Mesodermal cell (in vitro differentiated cells): ENCODE measurements at regions not wholly inside any gene's neighbourhood (a gene's known extent, or its start where the extent isn't known, plus 50 kb on each side); places are given as distances from the start of the nearest gene placed in this dataset.
A peak's percentile ranks its signal among the peaks of the same experiment; 100 is the strongest.
"Not testable (repeated sequence)": the region's sequence is repeated elsewhere in the genome, so short reads cannot be mapped to it uniquely, and the experiment has no call there.

ENCODE experiments used
- H3K27ac ChIP-seq: 2 replicates; pipeline ENCODE4 v1.7.0; 2013; ENCODE audit warnings: mild to moderate bottlenecking, low read depth, low read length, moderate library complexity; ENCODE audit not compliant: severe bottlenecking
- H3K36me3 ChIP-seq: 2 replicates; pipeline ENCODE4 v1.7.1; 2013; ENCODE audit warnings: mild to moderate bottlenecking, low read length, moderate library complexity; ENCODE audit not compliant: control insufficient read depth, insufficient read depth
- H3K4me1 ChIP-seq: one replicate; pipeline ENCODE4 v1.7.1; 2013; ENCODE audit warnings: mild to moderate bottlenecking, low read length; ENCODE audit not compliant: insufficient read depth, control insufficient read depth, poor library complexity, severe bottlenecking
- H3K4me3 ChIP-seq: 2 replicates; pipeline ENCODE4 v1.7.0; 2013; ENCODE audit warnings: low read length, control low read depth, mild to moderate bottlenecking; ENCODE audit not compliant: insufficient read depth, poor library complexity, severe bottlenecking; ENCODE audit errors: extremely low read depth
- H3K9me3 ChIP-seq: 2 replicates; pipeline ENCODE4 v1.7.1; 2013; ENCODE audit warnings: mild to moderate bottlenecking, low read length, moderate library complexity; ENCODE audit not compliant: control insufficient read depth
- WGBS, 2 experiments: methylation state at CpG; one replicate each; pipeline ENCODE4 v1.1.5; 2013; ENCODE audit warnings: missing lambda C conversion rate in 2 of 2; ENCODE audit not compliant: insufficient coverage in 2 of 2; 5-methylcytosine and 5-hydroxymethylcytosine counted together

DNA sequence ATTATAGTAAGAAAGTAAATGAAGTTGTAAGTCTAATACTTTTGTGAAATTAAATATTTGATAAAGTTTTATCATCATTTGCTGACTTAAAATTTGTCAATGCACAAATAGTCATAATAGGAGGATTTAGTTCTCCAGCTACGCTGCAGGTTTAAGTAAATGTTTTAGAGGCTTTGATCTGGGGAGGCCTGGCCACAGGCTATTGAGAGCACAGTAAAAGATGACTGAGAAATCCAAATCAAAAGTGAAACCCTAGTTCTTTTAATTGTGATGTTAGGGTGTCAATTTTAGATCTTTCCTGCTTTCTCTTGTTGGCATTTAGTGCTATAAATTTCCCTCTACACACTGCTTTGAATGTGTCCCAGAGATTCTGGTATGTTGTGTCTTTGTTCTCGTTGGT is 694.3 kb upstream of the ZNF385D start:
- not testable (repeated sequence) for H3K4me3 ChIP-seq, H3K36me3 ChIP-seq, H3K4me1 ChIP-seq, H3K9me3 ChIP-seq, H3K27ac ChIP-seq
- 60% methylated on average over 1 of the region's 2 CpGs; no CpG with 5 or more reads in 1 of the 2 experiments for WGBS, 2 experiments

DNA sequence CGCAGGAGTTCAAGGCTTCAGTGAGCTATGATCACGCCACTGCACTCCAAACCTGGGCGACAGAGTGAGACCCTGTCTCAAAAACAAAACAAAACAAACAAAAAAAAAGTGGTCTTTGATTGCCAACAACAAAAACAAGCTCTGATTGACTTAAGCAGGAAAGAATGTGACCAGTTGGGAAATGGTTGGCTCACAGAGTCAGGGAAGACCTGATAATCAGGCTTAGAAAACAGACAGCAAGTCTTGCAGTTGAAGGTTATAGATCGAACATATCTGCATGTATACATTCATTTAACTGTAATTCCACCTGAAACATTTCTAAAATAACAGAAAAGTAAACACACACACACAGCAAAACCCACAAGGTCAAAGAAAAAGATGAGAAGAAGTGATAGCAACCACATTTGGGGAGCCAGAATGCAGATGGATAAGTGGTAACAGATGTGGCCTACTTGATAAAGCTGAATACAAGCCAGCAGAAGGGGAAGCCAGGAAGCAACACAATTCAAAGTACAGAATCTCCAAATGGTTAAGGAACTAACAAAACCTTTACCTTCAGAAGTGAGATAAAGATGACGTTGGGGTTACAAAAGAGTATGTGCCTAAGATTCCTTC is 699.9 kb upstream of the ZNF385D start:
- Histone ChIP-seq H3K4me3 (no peak overlapping the region), H3K9me3 (no peaks in the 10 kb centered on the region), H3K36me3 (no peaks in the 10 kb centered on the region), H3K4me1 (peaks cover 5% of the 10 kb centered on the region), H3K27ac (peak overlapping the region; percentile 43)
- WGBS, 2 experiments: 100% methylated on average over 3 of the region's 5 CpGs; no CpG with 5 or more reads in 1 of the 2 experiments

DNA sequence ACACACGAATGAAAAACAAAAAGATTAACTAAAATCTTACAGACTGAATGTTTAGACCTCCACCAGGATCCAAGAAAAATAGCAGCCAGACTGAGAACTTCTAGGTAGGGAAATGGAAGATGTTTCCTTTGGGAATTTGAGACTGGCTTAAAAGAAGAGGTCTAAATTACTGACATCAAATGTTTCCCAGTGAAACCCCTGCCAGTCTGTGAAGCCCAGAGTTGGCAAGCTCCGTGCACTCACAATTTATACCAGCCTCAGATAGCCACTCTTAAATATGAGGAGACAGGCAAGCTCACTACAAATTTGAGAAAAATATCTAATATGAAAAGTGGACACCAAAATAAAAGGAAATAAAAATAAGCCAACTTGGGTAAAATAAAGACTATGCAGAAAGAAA is 700.5 kb upstream of the ZNF385D start:
- Histone ChIP-seq H3K4me1 (peaks cover 5% of the 10 kb centered on the region), H3K27ac (no peak overlapping the region), H3K36me3 (no peaks in the 10 kb centered on the region), H3K4me3 (no peak overlapping the region), H3K9me3 (no peaks in the 10 kb centered on the region)
- WGBS, 2 experiments: no CpG with 5 or more reads among the region's 2 CpGs

DNA sequence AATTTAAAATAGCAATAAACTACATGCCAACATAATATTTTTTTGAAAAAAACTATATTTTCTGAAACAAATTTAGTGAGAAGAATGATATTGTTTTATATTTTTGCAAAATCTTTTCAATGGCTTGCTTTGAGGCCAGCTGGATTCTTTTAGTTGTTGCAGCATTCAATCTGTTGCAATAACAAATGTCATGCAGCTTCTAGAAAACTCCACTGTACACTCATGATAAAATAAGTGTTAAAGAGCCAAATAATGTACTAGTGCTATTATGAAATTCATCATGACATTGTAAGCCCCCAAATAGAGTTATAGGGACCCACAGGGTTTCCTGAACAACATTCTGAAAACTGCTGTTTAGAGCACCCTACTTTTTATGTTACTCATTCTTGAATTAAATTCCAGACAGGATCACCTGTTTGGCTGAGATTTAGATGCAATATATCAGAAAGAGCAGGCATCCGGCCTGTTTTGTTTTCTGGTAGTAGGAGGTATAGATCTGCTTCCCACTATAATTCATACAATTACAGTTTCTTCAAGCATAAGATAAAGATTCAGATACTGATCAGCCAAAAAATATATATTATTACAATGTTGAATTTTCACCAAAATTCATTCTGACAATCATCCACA is 703.0 kb upstream of the ZNF385D start:
- H3K36me3 ChIP-seq: no peaks in the 10 kb centered on the region
- H3K4me1 ChIP-seq: peaks cover 5% of the 10 kb centered on the region
- no peak overlapping the region for H3K27ac ChIP-seq
- H3K4me3 ChIP-seq: no peak overlapping the region
- no peaks in the 10 kb centered on the region for H3K9me3 ChIP-seq
- no CpG with 5 or more reads among the region's 1 CpG for WGBS, 2 experiments

DNA sequence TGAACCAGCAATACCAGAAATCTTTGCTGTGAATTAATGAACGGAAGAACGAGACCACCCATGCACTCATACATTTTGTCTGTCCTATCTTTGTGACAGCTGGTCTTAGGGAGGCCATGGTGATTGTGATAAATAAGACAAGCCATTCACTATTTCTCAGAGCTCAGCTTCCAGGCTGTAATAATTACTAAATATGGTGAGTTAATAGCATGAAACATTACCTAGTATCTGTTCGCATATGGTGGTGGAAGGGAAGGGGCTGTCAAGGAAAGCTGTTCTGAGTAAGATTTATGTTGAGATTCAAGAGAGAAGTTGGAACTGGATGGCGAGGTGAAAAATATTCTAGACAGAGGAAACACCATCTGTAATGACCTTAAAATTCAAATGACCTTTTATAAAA is 719.0 kb upstream of the ZNF385D start:
- no peaks in the 10 kb centered on the region for H3K9me3 ChIP-seq

DNA sequence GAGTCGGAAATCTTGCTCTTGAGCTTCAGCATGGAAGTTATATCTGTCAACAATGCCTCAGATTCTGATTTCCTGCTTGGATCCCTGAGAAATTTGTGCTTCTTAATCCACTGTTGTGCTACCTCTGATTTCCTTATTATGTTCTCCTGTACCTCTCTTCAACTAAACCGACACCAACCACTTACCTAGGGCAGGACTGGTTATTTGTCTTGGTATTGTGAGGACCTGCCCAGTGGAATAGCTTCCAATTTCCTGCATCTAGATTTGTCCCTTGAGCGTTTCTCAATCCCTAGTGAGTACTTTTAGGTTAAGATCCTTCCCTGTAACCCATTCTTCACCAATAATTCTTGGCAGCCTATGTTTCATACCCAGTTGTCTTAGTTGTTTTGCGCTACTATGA is 720.5 kb upstream of the ZNF385D start:
- H3K4me1 ChIP-seq: no peaks in the 10 kb centered on the region
- H3K27ac ChIP-seq: no peak overlapping the region
- 88 to 93% methylated on average over 1 to 2 of the region's 4 CpGs for WGBS, 2 experiments
- H3K9me3 ChIP-seq: no peaks in the 10 kb centered on the region
- no peaks in the 10 kb centered on the region for H3K36me3 ChIP-seq
- no peak overlapping the region for H3K4me3 ChIP-seq

More for the DNA sequence above, 719.0 kb upstream of the ZNF385D start:
- Histone ChIP-seq H3K36me3 (no peaks in the 10 kb centered on the region), H3K4me3 (no peak overlapping the region), H3K4me1 (no peaks in the 10 kb centered on the region), H3K27ac (no peak overlapping the region)
- WGBS, 2 experiments: 80 to 82% methylated on average over 1 of the region's 4 CpGs

DNA sequence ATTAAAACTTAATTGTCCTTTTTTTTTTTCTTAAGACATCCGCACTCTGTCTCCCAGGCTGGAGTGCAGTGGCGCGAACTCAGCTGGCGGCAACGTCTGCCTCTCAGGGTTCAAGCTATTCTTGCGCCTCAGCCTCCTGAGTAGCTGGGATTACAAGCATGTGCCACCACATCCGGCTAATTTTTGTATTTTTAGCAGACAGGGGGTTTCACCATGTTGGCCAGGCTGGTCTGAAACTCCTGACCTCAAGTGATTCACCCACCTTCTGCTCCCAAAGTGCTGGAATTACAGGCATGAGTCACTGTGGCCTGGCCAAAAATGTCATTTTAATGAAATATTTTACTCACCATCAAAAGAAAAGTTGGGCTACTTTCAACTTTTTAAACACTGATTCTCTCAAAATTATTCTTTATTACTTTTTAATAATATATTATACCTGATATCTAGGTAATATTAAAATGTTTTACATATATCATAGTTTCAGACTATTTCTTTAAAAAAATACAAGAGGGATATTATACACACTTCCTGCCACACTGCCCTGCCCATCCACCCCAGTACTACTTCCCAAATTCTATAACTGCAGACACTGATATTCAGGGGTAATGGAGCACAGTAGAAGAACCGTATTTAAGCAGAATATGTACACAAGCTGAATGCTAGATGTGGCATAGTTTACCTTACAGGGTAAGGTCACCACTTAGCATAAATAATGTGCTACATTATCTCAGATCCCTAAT is 723.9 kb upstream of the ZNF385D start:
- no peak overlapping the region for H3K27ac ChIP-seq
- H3K9me3 ChIP-seq: no peaks in the 10 kb centered on the region
- 89 to 93% methylated on average over 7 to 8 of the region's 8 CpGs for WGBS, 2 experiments
- no peak overlapping the region for H3K4me3 ChIP-seq
- H3K4me1 ChIP-seq: no peaks in the 10 kb centered on the region
- H3K36me3 ChIP-seq: no peaks in the 10 kb centered on the region

DNA sequence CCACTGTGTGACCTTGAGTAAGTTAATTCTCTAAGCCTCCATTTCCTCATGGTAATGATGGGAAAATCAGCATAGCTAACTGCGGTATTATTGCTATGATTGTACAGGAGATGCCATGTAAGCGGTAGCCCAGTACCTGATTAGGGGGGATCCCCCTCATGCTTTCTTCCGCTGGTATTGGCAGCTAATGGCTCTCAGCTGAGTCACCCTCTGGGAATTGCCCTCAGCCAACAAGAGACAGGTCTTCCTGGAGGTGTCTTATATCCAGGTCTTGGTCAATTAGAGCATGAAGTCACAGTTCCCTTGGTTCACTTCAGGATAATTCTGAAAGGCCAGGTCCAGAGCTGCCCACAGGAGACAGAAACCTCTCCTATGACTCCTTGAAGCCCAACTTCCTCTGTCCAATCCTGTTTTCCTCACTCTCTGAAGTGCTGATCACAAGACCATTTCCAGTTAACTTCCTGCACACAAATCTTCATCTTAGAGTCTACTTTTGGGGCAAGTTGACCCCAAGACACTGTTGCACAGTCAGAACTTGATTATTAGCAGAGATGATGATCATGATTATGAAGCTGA is 724.7 kb upstream of the ZNF385D start:
- H3K4me1 ChIP-seq: no peaks in the 10 kb centered on the region
- WGBS, 2 experiments: 87 to 94% methylated on average over 2 to 3 of the region's 3 CpGs
- H3K27ac ChIP-seq: no peak overlapping the region
- H3K4me3 ChIP-seq: no peak overlapping the region
- no peaks in the 10 kb centered on the region for H3K36me3 ChIP-seq
- H3K9me3 ChIP-seq: no peaks in the 10 kb centered on the region

DNA sequence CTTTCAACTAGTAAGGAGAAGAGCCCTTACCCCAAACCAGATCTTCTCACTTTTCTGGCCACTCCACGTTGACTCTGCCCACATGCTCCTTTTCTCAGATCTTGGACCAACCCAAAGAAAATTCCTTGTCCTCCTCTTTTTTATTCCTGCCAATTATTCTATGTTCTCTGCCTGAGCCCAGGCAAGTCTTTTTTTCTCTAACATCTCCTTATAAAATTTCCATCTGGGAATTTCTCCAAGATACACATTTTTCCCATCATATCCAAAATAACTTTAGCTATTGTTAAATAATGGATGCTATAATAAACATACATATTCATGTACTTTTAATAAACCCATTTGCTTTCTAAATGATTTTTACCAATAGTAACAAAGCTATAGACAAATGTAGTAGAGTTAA is 726.0 kb upstream of the ZNF385D start:
- WGBS, 2 experiments: 91 to 92% methylated on average over 1 of the region's 1 CpG
- Histone ChIP-seq H3K9me3 (no peaks in the 10 kb centered on the region), H3K4me3 (no peak overlapping the region), H3K27ac (no peak overlapping the region), H3K4me1 (no peaks in the 10 kb centered on the region), H3K36me3 (no peaks in the 10 kb centered on the region)

DNA sequence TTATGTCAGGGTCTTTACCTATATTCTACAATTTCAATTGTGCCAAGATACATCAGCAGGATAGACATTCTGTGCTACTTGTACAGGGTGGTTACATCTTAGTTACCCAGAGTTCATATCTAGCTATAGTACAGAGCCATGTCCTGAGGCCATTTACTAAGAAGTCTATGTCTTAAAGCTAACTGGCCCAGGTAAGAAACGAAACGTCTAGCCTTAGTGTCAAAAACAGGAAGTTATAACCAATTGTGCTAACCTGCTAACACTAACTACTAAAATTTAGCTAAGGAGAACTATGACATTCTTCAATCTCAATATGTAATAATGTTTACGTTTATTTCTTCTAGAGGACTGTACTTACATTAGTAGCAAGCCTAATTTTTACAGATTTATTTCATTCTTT is 717.2 kb upstream of the UBE2E2 start:
- 92% methylated on average over 2 of the region's 3 CpGs; no CpG with 5 or more reads in 1 of the 2 experiments for WGBS, 2 experiments
- H3K9me3 ChIP-seq: no peaks in the 10 kb centered on the region

More for the DNA sequence above, 717.2 kb upstream of the UBE2E2 start:
- Histone ChIP-seq H3K36me3 (no peaks in the 10 kb centered on the region), H3K4me1 (no peaks in the 10 kb centered on the region), H3K4me3 (no peak overlapping the region), H3K27ac (no peak overlapping the region)
